GM12891 (cell line): ENCODE measurements at regions not wholly inside any gene's neighbourhood (a gene's known extent, or its start where the extent isn't known, plus 50 kb on each side); places are given as distances from the start of the nearest gene placed in this dataset.

ENCODE experiments used
- POLR2A ChIP-seq: IDR thresholded peaks from 2 replicates; pipeline ENCODE4 v1.6.1; 2011; ENCODE audit warnings: low read depth, low read length, control low read depth
- POLR2AphosphoS5 ChIP-seq: IDR thresholded peaks from 2 replicates; pipeline ENCODE4 v1.6.1; 2011; ENCODE audit warnings: low read depth, low read length, control low read depth
- POU2F2 ChIP-seq: IDR thresholded peaks from 2 replicates; pipeline ENCODE4 v1.6.1; 2011; ENCODE audit warnings: low read depth, mild to moderate bottlenecking, control low read depth, low read length, moderate library complexity
- TAF1 ChIP-seq: IDR thresholded peaks from 2 replicates; pipeline ENCODE4 v1.6.1; 2011; ENCODE audit warnings: low read depth, low read length, control low read depth

DNA sequence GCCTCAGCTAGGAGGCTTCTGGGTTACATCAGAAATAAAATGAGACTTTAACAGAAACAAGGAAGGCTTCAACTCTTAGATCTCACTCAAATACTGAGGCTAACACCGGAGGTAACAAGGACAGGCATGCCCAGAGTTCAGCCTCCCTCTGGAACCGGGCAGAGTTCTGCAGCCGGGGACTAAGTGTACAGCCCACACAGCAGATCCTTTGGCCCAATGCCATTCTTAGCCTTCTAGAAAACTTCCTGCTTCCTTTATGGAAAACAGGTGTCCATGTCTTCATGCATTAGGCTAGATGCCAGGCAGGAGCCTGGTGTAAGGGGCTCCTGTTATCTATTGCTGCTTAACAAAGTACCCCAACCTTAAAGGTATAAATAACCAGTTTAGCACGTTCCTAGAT lies 369.7 kb downstream of the BCOR start:
- no peak for TF ChIP-seq TAF1
- no peak for TF ChIP-seq POLR2A
- no peak for TF ChIP-seq POLR2AphosphoS5
- no peak for TF ChIP-seq POU2F2
